ENCODE measurements at regions not wholly inside any gene's neighbourhood (a gene's known extent, or its start where the extent isn't known, plus 50 kb on each side); places are given as distances from the start of the nearest gene placed in this dataset.

DNA sequence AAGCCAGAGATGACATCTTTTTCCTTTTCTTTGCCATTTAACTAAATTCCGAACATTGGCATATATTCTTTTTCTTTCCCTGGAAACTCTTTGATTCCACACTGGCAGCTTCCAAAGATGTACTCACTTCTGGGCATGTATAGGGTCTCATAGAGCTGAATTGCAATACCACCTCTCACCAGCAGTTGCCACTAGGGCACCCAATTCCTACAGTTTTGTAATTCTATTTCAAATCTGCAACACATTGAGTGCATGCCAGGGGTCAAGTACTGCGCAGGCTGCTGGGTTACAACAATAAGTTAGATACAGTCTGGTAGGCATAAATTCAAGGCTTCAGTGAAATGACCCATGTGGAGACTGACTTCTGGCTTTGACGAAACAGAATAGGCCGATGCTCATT, 208.8 kb upstream of the NLRP1 start:
- TF ChIP-seq, protein P1, sequence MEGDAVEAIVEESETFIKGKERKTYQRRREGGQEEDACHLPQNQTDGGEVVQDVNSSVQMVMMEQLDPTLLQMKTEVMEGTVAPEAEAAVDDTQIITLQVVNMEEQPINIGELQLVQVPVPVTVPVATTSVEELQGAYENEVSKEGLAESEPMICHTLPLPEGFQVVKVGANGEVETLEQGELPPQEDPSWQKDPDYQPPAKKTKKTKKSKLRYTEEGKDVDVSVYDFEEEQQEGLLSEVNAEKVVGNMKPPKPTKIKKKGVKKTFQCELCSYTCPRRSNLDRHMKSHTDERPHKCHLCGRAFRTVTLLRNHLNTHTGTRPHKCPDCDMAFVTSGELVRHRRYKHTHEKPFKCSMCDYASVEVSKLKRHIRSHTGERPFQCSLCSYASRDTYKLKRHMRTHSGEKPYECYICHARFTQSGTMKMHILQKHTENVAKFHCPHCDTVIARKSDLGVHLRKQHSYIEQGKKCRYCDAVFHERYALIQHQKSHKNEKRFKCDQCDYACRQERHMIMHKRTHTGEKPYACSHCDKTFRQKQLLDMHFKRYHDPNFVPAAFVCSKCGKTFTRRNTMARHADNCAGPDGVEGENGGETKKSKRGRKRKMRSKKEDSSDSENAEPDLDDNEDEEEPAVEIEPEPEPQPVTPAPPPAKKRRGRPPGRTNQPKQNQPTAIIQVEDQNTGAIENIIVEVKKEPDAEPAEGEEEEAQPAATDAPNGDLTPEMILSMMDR (IDR thresholded peaks at IDR 0.05; ENCODE audit: partially characterized antibody, unreplicated experiment): peak; percentile 66
- no peak for DNase-seq
- Mint-ChIP-seq H3K27me3 (ENCODE audit: unreplicated experiment) (peaks cover 4% of the 10 kb centered on the region), H3K36me3 (ENCODE audit: unreplicated experiment) (peaks cover 9% of the 10 kb centered on the region), H3K27ac (ENCODE audit: unreplicated experiment) (no peak overlapping the region), H3K4me3 (ENCODE audit: unreplicated experiment) (no peak overlapping the region), H3K4me1 (ENCODE audit: low read depth, unreplicated experiment) (peaks cover 12% of the 10 kb centered on the region), H3K9me3 (ENCODE audit: unreplicated experiment) (peaks cover 7% of the 10 kb centered on the region)

DNA sequence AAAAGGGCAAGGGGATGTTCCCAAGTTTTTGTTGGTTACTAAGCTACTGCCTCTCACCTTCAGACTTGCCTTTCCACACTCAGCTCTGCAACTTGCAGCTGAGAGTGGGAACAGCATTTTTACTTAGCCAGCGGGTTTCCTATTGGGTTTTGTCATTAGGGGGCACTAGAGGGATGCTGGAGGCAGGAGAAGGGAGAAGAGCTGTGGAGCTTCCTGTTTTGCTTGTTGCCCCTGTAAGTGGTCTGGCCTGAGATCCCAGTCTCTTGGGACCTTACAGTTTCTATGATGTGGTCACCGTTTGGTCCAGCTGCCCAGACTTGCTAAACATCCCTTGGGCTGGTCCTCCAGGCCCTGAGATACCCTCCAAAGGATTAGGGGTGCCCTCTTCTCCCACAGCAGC, 209.6 kb upstream of the NLRP1 start:
- H3K4me1 Mint-ChIP-seq (ENCODE audit: low read depth, unreplicated experiment): peaks cover 13% of the 10 kb centered on the region
- peaks cover 9% of the 10 kb centered on the region for H3K36me3 Mint-ChIP-seq (ENCODE audit: unreplicated experiment)
- H3K4me3 Mint-ChIP-seq (ENCODE audit: unreplicated experiment): no peak overlapping the region
- H3K27me3 Mint-ChIP-seq (ENCODE audit: unreplicated experiment): no peaks in the 10 kb centered on the region
- no peak for DNase-seq
- H3K27ac Mint-ChIP-seq (ENCODE audit: unreplicated experiment): no peak overlapping the region
- peaks cover 5% of the 10 kb centered on the region for H3K9me3 Mint-ChIP-seq (ENCODE audit: unreplicated experiment)
- TF ChIP-seq, protein P1 (IDR thresholded peaks at IDR 0.05; ENCODE audit: partially characterized antibody, unreplicated experiment): no peak

DNA sequence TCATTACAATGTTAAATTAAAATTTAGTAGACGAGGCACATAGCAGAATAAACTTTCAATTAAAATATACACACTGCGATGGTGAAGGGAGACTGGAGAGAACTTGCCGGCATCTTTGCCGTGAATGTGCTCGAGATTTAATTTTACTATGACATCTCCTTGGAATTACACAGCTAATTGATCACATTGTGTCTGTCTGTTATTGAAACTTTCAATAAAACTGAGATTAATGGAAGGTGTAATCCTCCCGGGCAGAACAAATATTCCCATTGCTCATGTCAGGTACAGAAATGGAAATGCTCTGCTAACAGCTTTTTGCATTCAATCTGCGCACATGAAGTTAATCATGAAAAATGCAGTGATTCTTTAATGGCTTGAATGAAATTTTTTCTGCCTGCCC, 210.1 kb upstream of the NLRP1 start:
- Mint-ChIP-seq H3K36me3 (ENCODE audit: unreplicated experiment) (peaks cover 9% of the 10 kb centered on the region), H3K9me3 (ENCODE audit: unreplicated experiment) (peaks cover 5% of the 10 kb centered on the region), H3K27ac (ENCODE audit: unreplicated experiment) (no peak overlapping the region), H3K4me3 (ENCODE audit: unreplicated experiment) (no peak overlapping the region), H3K27me3 (ENCODE audit: unreplicated experiment) (no peaks in the 10 kb centered on the region), H3K4me1 (ENCODE audit: low read depth, unreplicated experiment) (peaks cover 17% of the 10 kb centered on the region)
- DNase-seq: no peak
- TF ChIP-seq, protein P1 (IDR thresholded peaks at IDR 0.05; ENCODE audit: partially characterized antibody, unreplicated experiment): no peak

DNA sequence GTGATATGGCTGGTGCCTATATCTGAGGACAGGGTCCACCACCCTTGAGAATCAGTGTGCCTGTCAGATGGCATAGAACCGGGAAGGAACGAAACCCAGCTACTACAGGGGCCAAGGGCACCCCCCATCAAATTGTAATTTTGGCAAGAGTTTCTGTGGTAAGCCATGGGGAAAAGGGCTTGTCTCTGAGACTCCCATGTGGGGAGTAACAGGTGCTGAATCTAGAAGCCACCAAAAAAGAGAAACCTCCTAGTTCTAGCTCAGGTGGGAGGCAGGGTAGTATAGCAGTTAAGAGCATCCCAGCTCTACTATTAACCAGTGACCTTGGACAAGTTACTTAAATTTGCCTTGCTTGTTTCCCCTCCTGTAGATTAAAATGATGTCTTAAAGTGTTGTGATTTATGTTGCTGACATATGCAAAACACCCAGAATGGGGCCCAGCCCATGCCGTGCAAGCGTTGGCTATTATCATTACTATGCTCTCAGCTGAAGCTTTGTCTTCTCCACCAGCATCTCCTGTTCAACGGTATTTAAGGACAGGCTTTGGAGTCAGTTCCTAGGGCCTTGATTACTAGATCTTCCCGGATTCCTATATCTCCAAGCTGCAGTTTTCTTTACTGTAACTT, 210.7 kb upstream of the NLRP1 start:
- H3K4me1 Mint-ChIP-seq (ENCODE audit: low read depth, unreplicated experiment): peaks cover 18% of the 10 kb centered on the region
- H3K27ac Mint-ChIP-seq (ENCODE audit: unreplicated experiment): no peak overlapping the region
- no peak overlapping the region for H3K4me3 Mint-ChIP-seq (ENCODE audit: unreplicated experiment)
- H3K9me3 Mint-ChIP-seq (ENCODE audit: unreplicated experiment): peaks cover 5% of the 10 kb centered on the region
- TF ChIP-seq, protein P1 (IDR thresholded peaks at IDR 0.05; ENCODE audit: partially characterized antibody, unreplicated experiment): no peak
- DNase-seq: no peak
- no peaks in the 10 kb centered on the region for H3K27me3 Mint-ChIP-seq (ENCODE audit: unreplicated experiment)
- H3K36me3 Mint-ChIP-seq (ENCODE audit: unreplicated experiment): peaks cover 9% of the 10 kb centered on the region

DNA sequence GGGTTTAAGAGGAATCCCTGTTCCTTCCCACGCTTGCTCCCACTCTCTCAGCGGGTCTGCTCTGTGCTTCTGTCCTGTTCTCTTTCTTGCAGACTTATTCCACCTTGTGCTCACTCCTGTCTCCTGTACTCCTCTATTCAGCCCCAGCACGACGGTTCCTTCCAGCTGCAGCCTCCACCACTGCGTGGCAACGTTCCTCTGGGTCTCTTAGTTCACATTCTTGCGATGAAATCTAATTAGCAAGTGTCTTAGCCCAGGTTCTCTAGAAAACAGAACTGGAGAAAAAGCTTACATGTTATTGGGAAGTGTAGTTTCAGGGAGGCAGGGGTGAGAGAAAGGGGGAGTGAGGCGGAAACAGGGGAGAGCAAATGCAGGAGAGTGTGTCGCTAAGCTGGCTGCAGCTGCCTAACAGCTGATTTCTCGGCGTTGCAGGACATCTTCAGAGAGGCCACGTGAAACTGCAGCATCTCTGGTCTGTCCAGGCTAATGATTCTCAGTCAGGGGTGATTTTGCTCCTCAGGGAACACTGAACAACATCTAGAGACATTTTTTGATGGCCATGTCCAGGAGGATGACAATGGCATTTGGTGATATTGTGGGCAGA, 213.2 kb upstream of the NLRP1 start:
- Mint-ChIP-seq H3K9me3 (ENCODE audit: unreplicated experiment) (peaks cover 4% of the 10 kb centered on the region), H3K4me3 (ENCODE audit: unreplicated experiment) (no peak overlapping the region), H3K27ac (ENCODE audit: unreplicated experiment) (no peak overlapping the region), H3K36me3 (ENCODE audit: unreplicated experiment) (peaks cover 10% of the 10 kb centered on the region), H3K4me1 (ENCODE audit: low read depth, unreplicated experiment) (peaks cover 33% of the 10 kb centered on the region), H3K27me3 (ENCODE audit: unreplicated experiment) (peaks cover 3% of the 10 kb centered on the region)
- no peak for DNase-seq
- TF ChIP-seq, protein P1 (IDR thresholded peaks at IDR 0.05; ENCODE audit: partially characterized antibody, unreplicated experiment): no peak
